NCI-H1694 (cell line): ENCODE measurements at regions not wholly inside any gene's neighbourhood (a gene's known extent, or its start where the extent isn't known, plus 50 kb on each side); places are given as distances from the start of the nearest gene placed in this dataset.
"Not testable (repeated sequence)": the region's sequence is repeated elsewhere in the genome, so short reads cannot be mapped to it uniquely, and the experiment has no call there.

Experiments
- DNase-seq: peaks from one replicate; lab custom pipeline; 2025; lab: John Stamatoyannopoulos, UW

DNA sequence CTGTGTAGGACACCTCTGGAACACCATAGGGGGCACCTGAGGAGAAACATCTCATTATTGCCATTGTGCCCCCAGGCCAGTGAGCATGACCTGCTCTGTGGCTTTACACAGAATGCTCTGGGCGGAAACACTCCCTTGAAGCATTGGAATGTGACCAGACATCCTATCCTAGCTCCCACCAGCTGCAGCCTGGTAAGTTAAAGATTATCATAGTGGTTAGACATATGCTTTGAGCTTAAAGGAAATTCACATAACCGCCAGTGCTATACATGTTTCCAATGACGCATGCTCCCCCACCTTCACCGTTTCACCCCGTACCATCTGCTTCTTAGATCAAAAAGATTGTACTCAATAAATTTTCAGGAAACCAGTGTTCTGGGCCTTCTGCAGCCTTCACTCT, 217.7 kb upstream of the CENPE start:
- no peak for DNase-seq

DNA sequence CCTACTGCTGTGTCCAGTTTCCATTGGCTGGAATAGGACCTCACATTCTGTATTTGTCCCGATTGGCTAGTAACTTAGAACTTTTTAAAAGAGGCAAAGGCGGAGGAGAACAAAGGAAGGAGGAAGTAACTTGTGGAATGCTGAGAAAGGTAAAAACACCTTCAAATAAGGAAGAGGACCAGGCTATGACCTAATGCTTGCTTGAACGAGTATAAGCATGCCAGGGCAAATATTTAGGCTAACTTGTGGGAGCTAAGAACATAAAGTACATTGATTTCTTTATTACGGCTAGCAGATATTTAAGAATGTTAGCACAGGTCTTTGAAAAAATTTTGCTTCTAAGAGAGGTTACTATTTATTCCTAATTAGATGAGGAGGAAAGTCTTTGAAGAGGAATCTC, 214.5 kb upstream of the CENPE start:
- DNase-seq: not testable (repeated sequence)

DNA sequence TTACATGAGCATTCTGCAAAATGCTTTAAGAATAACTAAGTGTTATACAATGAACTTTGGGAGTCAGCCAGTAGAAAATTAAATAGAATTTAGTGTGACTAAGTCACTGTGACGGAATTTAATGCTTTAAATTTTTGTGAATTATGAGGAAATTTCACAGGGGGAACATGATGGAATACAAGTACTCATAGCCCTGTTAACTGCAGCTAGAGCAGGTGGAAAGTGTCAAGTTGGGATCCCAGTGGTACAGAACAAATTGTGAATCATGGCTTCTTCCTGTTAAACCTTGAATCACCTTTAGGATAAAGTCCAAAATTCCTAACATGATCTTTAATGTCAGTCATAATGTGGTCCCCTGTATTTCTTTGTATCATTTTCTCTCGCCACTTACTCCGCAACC, 212.2 kb upstream of the CENPE start:
- no peak for DNase-seq

DNA sequence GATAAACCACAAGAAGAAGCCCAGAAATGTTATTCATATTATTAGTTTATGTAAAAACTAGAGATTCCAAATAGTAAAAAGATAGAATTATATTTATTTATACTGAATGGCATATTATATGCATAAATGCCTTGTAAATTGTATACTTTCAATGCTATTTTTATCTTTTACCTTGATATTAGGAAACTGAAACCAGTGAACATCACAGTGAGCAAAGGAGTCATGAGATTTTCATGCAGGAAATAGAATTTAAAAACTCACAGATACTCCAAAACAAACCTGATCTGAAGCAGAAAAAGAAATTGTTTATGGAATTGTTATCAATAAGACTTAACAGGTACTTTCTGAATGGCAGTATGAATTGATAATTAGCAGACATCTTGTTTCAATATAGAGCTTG, 207.3 kb upstream of the CENPE start:
- no peak for DNase-seq

DNA sequence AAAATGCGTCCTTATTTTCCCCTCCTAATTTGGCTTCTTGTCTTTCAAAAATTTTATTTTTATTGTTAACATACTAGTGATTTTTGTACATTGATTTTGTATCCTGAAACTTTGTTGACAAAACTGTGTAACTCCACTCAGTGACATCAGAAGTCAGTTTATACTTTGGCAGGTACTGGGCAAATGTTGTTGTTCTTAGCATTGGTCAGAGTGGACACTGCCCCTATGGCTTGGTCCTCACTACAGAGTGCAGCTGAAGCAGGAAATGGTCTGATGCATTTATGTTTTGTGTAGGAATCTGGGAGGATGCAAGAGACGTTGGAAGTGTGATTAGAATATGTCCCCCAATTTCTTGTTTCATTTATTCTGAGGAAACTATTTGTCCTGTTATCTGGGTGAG, 205.5 kb upstream of the CENPE start:
- no peak for DNase-seq

DNA sequence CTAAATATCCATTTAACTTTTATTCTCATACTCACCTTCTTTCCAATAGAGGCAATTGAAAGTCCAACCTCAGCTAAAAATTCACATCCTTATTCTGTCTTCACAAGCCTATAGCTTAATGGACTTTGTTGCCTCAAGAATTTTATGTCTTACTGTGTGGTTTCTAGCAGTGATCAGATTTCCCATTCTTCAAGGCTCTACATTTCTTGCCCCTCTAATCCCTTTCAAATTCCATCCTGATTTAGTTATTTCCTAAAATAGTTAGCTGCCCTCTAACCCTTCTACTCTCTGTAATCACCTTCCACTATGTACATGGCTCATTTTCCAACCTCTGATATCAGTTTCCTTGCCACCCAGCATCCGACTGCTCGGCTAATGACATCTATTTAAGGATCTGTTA, 204.1 kb upstream of the CENPE start:
- no peak for DNase-seq

DNA sequence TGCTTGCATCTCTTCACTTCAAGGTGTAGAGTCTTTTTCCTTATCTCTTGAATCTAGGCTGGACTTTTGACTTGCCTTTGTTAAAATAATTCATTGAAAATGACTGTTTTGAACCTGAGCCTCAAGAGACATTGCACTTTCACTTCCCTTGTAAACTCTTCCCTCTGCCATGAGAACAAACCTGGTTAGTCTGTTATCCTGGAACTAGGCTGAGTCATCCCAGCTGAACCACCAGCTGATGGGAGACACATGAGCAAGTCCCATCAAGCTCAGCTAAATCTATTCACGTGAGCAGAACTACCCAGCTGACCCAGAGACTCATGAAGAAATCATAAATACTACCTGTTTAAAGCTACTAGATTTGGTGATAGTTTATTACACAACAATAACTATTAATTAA, 202.3 kb upstream of the CENPE start:
- no peak for DNase-seq

DNA sequence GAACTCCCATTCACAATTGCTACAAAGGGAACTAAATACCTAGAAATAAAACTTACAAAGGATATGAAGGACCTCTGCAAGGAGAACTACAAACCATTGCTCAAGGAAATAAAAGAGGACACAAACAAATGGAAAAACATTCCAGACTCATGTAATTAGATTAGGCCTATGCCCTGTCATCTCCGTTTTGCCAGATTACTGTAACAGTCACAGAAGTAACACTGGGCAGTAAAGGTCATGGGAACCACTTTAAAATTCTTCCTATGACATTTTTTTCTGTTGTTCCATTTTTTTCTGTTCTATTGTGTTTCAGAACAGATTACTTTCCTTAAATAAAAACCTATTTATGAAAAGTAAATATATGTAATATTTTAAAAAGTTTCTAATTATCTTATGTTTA, 199.4 kb upstream of the CENPE start:
- no peak for DNase-seq

DNA sequence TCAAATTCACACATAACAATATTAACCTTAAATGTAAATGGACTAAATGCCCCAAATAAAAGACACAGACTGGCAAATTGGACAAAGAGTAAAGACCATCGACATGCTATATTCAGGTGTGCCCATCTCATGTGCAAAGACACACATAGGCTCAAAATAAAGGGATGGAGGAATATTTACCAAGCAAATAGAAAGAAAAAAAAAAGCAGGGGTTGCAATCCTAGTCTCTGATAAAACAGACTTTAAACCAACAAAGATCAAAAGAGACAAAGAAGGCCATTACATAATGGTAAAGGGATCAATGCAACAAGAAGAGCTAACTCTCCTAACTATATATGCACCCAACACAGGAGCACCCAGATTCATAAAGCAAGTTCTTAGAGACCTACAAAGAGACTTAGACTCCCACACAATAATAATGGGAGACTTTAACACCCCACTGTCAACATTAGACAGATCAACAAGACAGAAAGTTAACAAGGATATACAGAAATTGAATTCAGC, 189.4 kb upstream of the CENPE start:
- not testable (repeated sequence) for DNase-seq

DNA sequence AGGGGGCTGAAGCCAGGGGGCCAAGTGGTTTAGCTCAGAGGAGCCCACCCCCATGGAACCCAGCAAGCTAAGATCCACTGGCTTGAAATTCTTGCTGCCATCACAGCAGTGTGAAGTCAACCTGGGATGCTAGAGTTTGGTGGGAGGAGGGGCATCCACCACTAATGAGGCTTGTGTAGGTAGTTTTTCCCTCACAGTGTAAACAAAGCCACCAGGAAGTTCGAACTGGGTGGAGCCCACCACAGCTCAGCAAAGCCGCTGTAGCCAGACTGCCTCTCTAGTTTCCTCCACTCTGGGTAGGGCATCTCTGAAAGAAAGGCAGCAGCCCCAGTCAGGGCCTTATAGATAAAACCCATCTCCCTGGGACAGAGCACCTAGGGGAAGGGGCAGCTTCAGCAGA, 187.4 kb upstream of the CENPE start:
- not testable (repeated sequence) for DNase-seq

DNA sequence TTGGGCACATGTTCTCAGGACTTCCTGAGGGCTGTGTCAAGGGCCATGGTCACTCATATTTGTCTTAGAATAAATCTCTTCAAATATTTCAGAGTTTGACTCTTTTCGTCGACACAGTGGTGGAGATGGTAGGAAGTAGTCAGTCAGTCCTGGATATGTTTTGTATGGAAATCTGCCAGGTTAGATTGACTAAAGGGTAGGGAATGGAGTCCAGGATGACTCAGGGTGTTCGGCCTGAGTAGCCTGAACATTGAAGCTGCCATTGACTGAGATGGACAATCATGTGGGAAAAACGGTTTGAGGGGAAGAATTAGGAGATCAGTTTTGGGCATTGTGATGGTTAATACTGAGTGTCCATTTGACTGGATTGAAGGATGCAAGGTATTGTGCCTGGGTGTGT, 177.1 kb upstream of the CENPE start:
- no peak for DNase-seq

DNA sequence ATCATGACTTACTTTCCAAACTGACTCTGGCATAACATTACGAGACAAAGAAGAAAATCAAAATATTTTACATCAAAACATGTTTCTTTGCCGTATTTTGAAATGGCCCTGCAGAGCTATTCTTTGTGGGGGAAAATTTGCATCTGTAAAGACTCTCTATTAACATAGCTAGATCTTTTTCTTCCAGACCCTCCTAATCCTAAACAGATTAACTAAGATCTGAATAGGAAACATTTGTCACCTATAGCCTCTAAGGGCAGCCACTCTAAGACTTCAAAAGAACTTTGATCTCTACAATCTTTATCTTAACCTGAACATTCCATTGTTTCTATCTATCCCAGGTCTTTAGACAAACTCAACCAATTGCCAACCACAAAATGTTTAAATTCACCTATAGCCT, 176.6 kb upstream of the CENPE start:
- no peak for DNase-seq

DNA sequence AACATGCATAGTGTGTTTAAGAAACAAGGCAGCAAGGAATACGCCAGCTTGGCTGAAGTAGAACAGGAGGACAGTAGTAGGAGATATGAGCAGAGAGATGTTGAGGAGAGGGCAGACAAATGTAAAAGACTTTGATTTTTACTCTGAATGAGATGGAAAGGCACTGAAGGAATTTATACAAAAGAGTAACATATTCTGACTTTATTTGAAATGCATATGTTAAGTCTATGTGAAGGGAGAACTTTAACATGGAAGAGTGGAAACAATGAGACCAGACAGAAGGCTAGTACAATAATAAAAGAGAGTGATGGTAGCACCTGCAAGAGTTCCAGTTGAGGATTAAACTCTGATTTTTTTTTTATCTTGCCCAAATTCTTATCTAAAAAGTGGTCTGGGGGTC, 176.2 kb upstream of the CENPE start:
- no peak for DNase-seq

DNA sequence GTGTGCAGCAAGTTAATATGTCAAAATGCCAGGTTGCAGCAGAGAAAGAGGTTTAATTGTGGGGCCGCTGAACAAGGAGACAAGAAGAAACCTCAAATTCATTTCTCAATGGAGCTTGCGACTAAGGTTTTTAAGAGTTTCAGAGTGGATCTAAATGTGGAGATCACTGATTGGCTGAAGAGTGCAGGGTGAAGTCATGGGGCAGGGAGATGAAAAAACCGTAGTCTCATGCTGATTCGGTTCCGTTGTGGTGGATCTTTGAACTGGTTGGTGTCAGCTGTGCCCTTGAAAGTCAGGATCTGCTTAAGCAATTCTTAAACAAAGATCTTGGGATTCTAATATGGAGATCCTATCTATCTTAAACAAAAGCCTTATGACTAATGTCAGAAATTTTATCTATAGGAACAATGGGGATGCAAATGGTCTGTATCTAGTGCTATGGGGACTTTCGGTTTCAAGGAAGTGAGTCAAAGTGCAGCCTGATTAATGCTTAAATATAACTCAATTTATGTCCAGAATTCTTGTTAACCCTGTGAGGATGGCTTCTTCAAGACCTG, 173.9 kb upstream of the CENPE start:
- no peak for DNase-seq

DNA sequence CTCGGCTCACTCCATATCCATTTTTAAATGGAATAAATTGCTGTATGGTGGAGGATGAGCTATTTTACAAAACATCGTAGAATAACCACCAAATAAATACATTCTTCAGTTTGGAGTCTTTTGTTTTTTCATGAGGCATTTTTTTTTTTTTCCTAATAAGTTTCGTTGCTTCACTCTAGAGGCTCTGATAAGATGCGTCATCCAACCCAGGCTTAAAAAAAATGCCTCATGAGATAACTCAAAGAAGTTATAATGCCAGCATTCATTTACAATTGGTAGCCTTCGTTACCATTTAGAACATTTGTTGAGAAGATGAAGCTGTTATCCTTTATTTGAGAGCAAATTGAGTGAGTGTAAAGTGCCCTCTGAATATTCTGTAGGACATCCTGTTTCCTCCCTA, 172.2 kb upstream of the CENPE start:
- DNase-seq: no peak

DNA sequence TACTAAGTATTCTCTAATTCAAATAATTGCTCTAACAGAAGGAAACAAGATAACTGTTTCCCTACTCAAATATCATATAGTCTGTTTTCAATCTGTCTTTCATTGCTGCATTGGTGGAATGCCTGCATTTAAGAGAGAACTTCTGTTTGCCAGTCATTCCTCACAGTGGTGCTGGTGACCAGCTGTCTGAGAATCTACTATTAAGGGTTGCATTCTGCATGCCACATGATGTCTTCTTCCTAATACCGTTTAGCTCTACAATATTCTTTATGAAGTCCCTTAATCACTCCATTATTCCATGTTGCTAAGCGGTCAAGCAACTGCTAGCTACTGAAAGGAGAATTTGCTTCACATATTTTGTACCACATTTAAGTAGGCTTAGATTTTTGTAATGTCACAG, 167.1 kb upstream of the CENPE start:
- no peak for DNase-seq

DNA sequence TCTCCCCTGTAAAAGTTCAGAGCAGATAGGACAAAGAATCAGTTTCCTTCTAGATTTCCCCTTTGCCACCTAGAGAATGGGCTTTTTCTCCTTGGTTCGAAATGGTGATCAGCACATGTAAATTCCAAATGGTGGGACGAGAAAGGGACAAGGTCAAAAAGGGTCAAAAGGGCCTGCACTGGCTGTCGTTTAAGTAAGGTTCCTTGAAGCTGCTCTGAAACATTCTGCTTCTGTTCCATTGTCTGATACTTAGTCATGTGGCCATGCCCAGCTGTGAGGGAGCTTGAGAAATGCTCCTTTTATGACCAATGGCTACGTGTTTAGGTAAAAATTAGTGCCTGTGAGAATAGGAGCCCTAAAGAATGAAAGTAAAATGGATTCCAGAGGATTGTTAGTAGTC, 165.9 kb upstream of the CENPE start:
- DNase-seq: no peak

DNA sequence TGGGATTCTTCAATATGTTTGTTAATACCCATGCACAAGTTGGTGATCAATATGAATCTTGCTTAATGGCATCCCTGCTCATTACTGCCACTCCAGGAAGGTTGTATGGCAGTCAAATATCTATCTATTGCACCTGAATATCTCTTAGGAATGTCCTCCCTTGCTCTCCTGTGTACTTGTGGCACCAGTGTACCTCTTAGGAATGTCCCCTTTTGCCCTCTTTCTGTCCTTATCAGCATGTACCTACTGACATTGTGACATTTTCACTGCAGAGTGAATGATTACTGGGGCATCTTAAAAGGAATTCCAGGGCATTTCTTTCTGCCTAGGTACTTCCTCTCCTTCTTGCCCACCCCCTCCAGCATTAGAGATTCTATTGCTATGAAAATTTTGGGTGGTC, 163.8 kb upstream of the CENPE start:
- no peak for DNase-seq

DNA sequence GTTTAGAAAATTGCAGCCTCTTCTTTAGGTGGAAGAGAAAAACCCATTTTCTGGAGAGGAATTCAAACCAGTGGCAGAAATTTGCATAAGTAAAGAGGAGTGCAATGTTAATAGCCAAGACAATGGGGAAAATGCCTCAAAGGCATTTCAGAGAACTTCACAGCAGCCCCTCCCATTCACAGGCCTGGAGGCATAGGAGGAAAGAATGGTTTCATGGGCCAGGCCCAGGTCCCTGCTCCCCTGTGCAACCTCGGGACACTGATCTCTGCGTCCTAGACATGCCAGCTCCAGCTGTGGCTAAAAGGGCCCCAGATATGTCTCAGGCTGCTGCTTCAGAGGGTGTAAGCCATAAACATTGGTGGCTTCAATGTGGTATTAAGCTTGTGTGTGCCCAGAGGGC, 161.8 kb upstream of the CENPE start:
- no peak for DNase-seq

DNA sequence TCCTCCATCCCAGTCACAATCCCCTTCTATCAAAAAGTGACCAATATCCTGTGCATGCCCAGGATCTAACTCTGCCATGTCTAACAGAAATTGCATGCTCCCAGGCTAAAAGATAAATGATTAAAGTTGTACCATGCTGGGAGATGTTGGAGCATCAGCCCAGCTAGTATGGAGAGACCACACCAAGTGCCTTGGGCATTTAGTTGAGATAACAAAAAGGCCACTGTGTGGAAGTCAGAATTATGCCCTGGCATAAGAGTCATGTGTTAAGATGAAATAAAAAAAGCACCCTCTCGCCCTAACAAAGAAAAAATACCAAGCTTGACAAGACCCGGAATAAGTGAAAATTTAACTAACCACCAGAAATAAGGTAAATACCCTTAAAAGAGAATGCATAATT, 155.9 kb upstream of the CENPE start:
- no peak for DNase-seq

DNA sequence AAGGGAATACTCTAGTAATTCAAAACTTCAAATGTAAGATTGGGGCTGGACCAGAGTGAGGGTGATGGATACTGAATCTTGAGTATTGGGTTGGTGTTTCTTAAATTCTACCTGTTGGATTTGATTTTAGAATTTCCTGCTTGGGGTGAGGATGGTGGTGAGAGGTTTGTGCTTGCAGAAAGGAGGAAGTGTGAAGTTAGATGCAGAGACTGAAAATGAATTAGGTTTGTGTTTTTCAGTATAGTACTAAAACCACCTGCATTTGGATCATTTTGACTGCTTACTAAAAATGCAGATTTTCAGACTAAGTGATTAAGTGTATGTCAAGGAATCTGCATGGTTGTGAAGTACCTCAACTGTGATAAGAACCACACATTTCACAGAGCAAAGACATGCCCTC, 131.5 kb upstream of the CENPE start:
- DNase-seq: no peak

DNA sequence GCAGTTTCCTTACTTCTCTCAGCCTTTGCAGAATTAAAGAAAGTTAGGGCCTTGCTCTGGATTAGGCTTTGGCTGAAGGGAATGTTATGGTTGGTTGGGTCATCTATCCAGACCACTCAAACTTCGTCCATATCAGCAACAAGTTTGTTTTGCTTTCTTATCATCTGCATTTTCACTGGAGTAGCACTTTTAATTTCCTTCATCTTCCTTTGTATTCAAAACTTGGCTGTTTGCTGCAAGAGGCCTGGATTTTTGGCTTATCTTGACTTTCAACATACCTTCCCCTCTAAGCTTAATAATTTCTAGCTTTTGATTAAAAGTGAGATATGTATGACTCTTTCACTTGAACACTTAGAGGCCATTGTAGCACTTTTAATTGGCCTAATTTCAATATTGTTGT, 126.7 kb upstream of the CENPE start:
- no peak for DNase-seq

DNA sequence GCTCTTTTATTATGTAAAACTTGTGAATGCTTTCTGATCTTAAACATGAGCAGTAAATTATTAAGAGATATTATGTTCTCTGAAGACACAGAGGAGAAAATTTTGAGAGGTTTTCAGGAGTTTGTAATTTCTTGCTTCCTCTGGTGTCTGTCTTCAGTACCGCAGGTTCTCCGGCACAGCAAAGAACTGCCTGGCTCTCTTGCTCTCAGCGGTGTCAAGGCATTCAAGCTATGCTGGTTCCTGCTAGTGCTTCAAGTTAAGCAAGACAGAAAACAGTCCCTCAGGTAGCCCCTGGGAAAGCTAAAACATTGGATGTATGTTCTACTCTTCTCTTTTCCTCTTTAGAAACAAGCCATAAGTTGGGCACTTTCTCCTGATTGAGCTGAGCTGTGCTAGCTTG, 120.2 kb upstream of the CENPE start:
- DNase-seq: no peak

DNA sequence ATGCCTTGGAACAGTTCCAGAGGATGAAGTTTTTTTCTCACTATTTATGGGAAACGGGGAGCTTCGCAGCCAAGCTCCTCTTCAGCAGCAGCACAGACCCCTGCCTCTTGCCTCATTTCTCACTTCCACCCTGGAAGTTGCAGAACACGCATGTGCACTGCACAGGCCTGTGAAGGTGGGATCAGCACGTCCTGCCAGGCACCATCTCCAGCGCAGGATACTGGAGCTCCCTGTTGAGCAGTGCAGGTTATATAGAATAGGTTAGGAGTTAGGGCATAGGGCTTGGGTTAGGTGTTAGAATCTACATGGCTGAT, 110.1 kb upstream of the CENPE start:
- no peak for DNase-seq
